Ovary (tissue), 7 donors: ENCODE measurements at regions not wholly inside any gene's neighbourhood (a gene's known extent, or its start where the extent isn't known, plus 50 kb on each side); places are given as distances from the start of the nearest gene placed in this dataset.

ENCODE experiments used
- DNase-seq, 5 donors: peaks; one replicate each; pipeline ENCODE4 v3.0.0-alpha.2; 2019 to 2020
- H3K27ac ChIP-seq, 2 donors: fragments of 200-600 bp; one replicate each; pipeline versions ENCODE4 v1.5.1 to v1.8.0; 2019 to 2022
- H3K27me3 ChIP-seq: fragments of 200-600 bp; one replicate; pipeline ENCODE4 v1.8.0; 2022
- H3K36me3 ChIP-seq: fragments of 200-600 bp; sonication (generic); one replicate; pipeline ENCODE4 v1.5.1; 2019
- H3K4me1 ChIP-seq: one replicate; pipeline ENCODE4 v1.8.1; 2013; ENCODE audit warnings: mild to moderate bottlenecking, moderate library complexity; ENCODE audit not compliant: insufficient read depth
- H3K4me3 ChIP-seq: fragments of 200-600 bp; sonication (generic); one replicate; pipeline ENCODE4 v1.5.1; 2017
- H3K9me3 ChIP-seq, 2 donors: fragments of 200-600 bp in 1 of 2; sonication (generic) in 1 of 2; one replicate each; pipeline versions ENCODE4 v1.5.1 to v1.8.1; 2013 to 2019; ENCODE audit warnings: mild to moderate bottlenecking in 1 of 2, moderate library complexity in 1 of 2
- EP300 ChIP-seq: sonication (generic); formaldehyde crosslinking; IDR thresholded peaks from one replicate; pipeline ENCODE4 v1.6.1; 2017; ENCODE audit warnings: antibody characterized with exemption
- POLR2A ChIP-seq: fragments of 450-650 bp; IDR thresholded peaks from one replicate; pipeline ENCODE4 v1.6.1; 2017; ENCODE audit warnings: antibody characterized with exemption, mild to moderate bottlenecking, moderate library complexity
- WGBS, 3 donors: extraction: QIAGEN DNeasy Blood & Tissue Kit in 1 of 3; methylation state at CpG; one replicate each; pipeline versions ENCODE4 v1.1.5 to v1.1.7; 2013 to 2017; 5-methylcytosine and 5-hydroxymethylcytosine counted together
- intact Hi-C, 4 donors: fragments of 100-400 bp; cut with DNase I; formaldehyde crosslinking; loops; one replicate each; pipeline versions ENCODE4 v1.11.0 to v1.15.1; 2022 to 2023
- TF ChIP-seq, protein P1 (sequence below), 3 donors: fragments of 450-650 bp in 2 of 3; fragments of 200-600 bp in 1 of 3; IDR thresholded peaks; one replicate each; pipeline versions ENCODE4 v1.5.1 to v1.8.0; 2016 to 2022; ENCODE audit warnings: antibody characterized with exemption in 3 of 3, mild to moderate bottlenecking in 1 of 3
- donor health status: DM: no; HTN: no; CAD: no; lungs with moderate emphysema.
- donor health status: DM: no; HTN: no; CAD: no.
- donor health status: Bipolar disorder and iron deficiency.
- donor health status: DM: no; HTN: no; CAD: no.
- donor health status: DM: yes; HTN: yes; CAD: no.

- WGBS, 3 donors: 39 to 56% (median 48%) methylated on average over 6 of the region's 6 CpGs
- TF ChIP-seq, protein P1, sequence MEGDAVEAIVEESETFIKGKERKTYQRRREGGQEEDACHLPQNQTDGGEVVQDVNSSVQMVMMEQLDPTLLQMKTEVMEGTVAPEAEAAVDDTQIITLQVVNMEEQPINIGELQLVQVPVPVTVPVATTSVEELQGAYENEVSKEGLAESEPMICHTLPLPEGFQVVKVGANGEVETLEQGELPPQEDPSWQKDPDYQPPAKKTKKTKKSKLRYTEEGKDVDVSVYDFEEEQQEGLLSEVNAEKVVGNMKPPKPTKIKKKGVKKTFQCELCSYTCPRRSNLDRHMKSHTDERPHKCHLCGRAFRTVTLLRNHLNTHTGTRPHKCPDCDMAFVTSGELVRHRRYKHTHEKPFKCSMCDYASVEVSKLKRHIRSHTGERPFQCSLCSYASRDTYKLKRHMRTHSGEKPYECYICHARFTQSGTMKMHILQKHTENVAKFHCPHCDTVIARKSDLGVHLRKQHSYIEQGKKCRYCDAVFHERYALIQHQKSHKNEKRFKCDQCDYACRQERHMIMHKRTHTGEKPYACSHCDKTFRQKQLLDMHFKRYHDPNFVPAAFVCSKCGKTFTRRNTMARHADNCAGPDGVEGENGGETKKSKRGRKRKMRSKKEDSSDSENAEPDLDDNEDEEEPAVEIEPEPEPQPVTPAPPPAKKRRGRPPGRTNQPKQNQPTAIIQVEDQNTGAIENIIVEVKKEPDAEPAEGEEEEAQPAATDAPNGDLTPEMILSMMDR (IDR thresholded peaks at IDR 0.05): no peak
- no peak for TF ChIP-seq EP300
- TF ChIP-seq POLR2A: no peak
Measured at GRCh38 chr3:25142609-25143355, 285.3 kb upstream of the RARB start.

GRCh38 chr3:25143356-25144025 is 284.6 kb upstream of the RARB start:
- intact Hi-C loops: no loop called here
- H3K27ac ChIP-seq: no peak overlapping the region

More at GRCh38 chr3:25142609-25143355, 285.3 kb upstream of the RARB start:
- no peaks in the 10 kb centered on the region for H3K9me3 ChIP-seq
- H3K27ac ChIP-seq: no peak overlapping the region
- H3K4me3 ChIP-seq: no peak overlapping the region
- H3K4me1 ChIP-seq: no peaks in the 10 kb centered on the region
- DNase-seq: no peak
- no peaks in the 10 kb centered on the region for H3K36me3 ChIP-seq
- intact Hi-C loops: no loop called here
- H3K27me3 ChIP-seq: no peaks in the 10 kb centered on the region

GRCh38 chr3:25144430-25144829 is 283.6 kb upstream of the RARB start:
- Histone ChIP-seq H3K4me1 (no peaks in the 10 kb centered on the region), H3K36me3 (no peaks in the 10 kb centered on the region), H3K27ac (no peak overlapping the region), H3K27me3 (no peaks in the 10 kb centered on the region), H3K9me3 (no peaks in the 10 kb centered on the region), H3K4me3 (no peak overlapping the region)
- TF ChIP-seq POLR2A: no peak
- TF ChIP-seq EP300: no peak
- intact Hi-C loops: no loop called here
- WGBS, 3 donors: 86 to 91% (median 91%) methylated on average over 4 of the region's 4 CpGs
- no peak for DNase-seq

More at GRCh38 chr3:25143356-25144025, 284.6 kb upstream of the RARB start:
- WGBS, 3 donors: 81 to 92% (median 84%) methylated on average over 5 of the region's 5 CpGs
- Histone ChIP-seq H3K9me3 (no peaks in the 10 kb centered on the region), H3K4me1 (no peaks in the 10 kb centered on the region), H3K4me3 (no peak overlapping the region), H3K27me3 (no peaks in the 10 kb centered on the region), H3K36me3 (no peaks in the 10 kb centered on the region)
- no peak for DNase-seq
- TF ChIP-seq EP300 (no peak), POLR2A (no peak)
- TF ChIP-seq, protein P1 (IDR thresholded peaks at IDR 0.05): no peak

DNA sequence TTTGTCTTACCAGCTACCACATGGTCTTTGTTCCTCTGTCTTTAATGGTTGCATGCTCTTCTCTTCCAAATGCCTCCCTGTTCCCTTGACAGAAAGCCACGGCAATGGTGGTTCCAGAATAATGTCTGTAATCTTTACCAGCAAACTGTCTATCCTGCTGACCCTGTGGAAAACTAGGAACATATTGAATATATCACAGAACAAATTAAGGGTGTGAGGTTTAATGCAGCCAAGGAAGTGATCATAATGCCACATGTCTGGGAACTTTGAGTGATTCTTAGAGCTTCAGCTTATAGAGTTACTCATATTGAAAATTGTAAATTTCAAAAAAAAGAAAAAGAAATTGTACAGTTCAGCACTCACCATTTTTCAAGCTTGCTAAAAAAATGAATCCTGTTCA is 282.9 kb upstream of the RARB start:
- H3K4me3 ChIP-seq: no peak overlapping the region
- WGBS, 3 donors: 16 to 46% (median 25%) methylated on average over 1 of the region's 1 CpG
- TF ChIP-seq POLR2A (no peak), EP300 (no peak)
- TF ChIP-seq, protein P1 (IDR thresholded peaks at IDR 0.05): no peak
- H3K36me3 ChIP-seq: no peaks in the 10 kb centered on the region
- intact Hi-C loops: no loop called here
- H3K9me3 ChIP-seq: no peaks in the 10 kb centered on the region
- no peaks in the 10 kb centered on the region for H3K27me3 ChIP-seq
- no peak for DNase-seq
- no peak overlapping the region for H3K27ac ChIP-seq
- no peaks in the 10 kb centered on the region for H3K4me1 ChIP-seq

GRCh38 chr3:25150199-25150598 is 277.9 kb upstream of the RARB start:
- Histone ChIP-seq H3K36me3 (no peaks in the 10 kb centered on the region), H3K9me3 (no peaks in the 10 kb centered on the region), H3K27me3 (no peaks in the 10 kb centered on the region), H3K4me3 (no peak overlapping the region), H3K27ac (no peak overlapping the region), H3K4me1 (no peaks in the 10 kb centered on the region)
- intact Hi-C loops: no loop called here
- TF ChIP-seq POLR2A: no peak
- TF ChIP-seq, protein P1 (IDR thresholded peaks at IDR 0.05): no peak
- no peak for TF ChIP-seq EP300
- no peak for DNase-seq
- 89 to 100% (median 97%) methylated on average over 1 of the region's 1 CpG for WGBS, 3 donors
